ENCODE measurements at regions not wholly inside any gene's neighbourhood (a gene's known extent, or its start where the extent isn't known, plus 50 kb on each side); places are given as distances from the start of the nearest gene placed in this dataset.

- no peak for TF ChIP-seq POLR2AphosphoS5 (IDR thresholded peaks at IDR 0.05; ENCODE audit: low read depth, low read length)
- TF ChIP-seq CTCF (IDR thresholded peaks at IDR 0.05), result no peak
- TF ChIP-seq TCF7L2 (IDR thresholded peaks at IDR 0.05; ENCODE audit: low read depth, low read length), result no peak
These were observed 852.8 kb downstream of the XPNPEP1 start for GRCh38 chr10:109070492-109070891.

Measured in Panc1 (cell line).